Fibroblast of upper back skin (primary cell): ENCODE measurements at regions not wholly inside any gene's neighbourhood (a gene's known extent, or its start where the extent isn't known, plus 50 kb on each side); places are given as distances from the start of the nearest gene placed in this dataset.

Source experiments
- DNase-seq: peaks from one replicate; pipeline ENCODE4 v3.0.0-alpha.2; 2013

DNA sequence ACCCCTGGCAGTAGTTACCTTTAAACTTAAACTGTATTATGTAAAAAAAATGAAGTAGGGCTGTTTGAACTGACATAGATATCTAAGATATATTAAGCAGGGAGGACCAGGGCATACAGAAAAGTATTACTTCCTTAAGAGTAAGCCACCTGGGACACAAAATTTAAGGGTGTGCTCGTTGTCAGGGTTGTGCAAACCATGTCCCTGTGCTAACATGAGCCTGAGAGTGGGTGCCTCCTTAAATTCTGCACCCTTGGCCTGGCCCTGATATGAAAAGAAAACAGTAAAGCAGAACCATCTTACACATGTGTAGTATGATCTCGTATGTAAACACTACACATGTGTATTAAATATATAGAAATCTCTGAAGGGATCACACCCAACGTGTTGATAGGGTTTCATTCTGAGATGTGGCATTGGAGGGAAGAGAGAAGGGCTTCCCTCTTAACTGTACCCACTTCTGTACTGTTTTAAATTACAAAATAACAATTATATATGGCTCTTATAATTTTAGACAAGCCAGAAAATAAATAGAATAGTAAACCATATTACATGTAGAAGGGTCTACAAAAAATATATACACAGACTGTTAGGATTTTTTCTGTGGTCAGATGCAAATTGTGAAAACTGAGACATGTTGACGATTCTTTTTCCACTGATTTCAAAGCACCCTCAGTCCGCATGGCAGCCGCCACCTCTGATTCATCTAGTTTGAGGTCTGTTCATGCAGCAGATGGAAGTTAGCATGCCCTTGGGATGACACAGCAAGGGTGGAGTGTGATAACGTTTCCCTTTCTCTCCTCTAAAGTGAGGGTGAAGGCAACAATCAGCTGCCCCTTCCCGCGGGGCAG is 400.8 kb upstream of the PROK2 start:
- DNase-seq, result peak; percentile 83

DNA sequence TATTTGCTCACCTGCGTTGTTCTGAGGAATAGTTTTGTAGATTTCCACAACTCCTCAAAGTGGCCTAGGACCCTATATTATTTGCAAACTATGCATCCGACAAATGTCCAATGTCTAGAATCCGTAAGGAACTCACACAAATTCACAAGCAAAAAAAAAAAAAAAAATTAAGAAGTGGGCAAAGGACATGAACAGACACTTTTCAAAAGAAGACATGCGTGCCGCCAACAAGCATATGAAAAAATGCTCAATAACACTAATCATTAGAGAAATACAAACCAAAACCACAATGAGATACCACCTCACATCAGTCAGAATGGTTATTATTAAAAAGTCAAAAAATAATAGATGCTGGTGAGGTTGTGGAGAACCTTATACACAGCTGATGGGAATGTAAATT is 398.5 kb upstream of the PROK2 start:
- no peak for DNase-seq

DNA sequence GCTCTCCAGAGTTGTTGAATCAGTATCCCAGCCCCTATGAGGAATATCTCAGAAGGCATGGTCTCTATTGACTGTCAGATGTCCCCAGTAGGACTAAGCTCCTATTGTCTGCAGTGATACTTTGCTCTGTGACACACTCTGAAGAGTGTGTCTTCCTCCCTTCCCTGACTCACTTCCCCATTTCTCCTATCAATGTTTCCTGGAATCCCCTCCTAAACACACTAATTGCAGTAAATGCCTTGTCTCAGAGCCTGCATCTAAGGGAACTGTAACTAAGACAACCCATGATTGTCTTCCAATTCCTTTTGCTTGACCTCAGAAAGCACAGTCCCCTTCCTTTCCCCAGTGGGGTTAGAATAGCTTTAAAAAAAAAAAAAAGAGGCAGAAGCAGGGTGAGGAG is 397.3 kb upstream of the PROK2 start:
- no peak for DNase-seq

DNA sequence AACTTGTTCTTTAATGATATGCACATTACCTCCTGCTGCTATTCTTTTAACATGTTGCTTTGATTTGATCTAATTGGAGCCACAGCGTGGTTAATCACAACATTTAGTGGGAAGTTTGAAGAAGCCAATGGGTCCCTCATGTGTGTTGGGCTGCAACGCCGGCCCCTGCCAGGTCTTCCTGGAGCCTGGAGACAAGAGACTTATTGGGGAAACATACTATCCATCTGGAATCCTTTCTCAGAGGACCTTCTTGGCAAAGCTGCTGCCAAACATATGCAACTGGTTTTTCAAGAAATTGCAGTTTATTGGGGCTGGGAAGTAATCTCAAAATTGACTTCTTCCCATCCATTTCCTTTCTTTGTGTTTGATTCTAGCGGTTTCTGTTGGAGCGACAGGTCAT is 396.3 kb upstream of the PROK2 start:
- peak; percentile 31 for DNase-seq

DNA sequence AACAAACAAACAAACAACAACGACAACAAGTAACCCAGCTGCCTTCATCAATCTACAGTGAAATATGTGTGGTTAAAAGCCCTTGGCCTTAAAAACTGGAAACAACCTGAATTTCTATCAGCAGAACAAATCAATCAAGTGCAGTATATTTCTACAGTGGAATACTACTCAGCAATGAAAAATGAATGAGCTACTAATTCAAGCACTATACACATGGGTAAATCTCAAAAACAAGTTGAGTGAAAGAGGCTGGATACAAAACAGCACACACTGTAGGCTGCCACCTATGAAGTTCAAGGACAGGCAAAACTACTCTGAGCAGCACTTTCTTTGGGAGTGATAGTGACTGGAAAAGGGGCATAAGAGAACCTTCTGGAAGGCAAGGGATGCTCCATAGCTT is 395.5 kb upstream of the PROK2 start:
- DNase-seq, result no peak

DNA sequence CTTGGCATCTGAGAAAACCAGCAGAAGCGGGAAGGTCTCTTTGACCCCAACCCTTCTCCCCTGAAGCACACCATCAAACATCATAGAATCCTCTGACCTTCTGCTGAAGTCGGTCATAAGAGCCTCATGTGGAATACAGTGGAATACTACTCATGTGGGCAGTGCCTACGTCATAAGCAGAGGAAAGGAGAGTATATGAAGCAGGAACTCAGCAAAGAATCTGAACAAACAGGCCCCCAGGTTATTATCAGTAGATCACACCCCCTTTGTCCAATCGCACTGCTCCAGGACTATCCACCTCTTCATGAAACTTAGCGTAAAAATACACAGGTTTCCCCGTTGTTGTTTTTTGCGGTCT is 394.1 kb upstream of the PROK2 start:
- no peak for DNase-seq

DNA sequence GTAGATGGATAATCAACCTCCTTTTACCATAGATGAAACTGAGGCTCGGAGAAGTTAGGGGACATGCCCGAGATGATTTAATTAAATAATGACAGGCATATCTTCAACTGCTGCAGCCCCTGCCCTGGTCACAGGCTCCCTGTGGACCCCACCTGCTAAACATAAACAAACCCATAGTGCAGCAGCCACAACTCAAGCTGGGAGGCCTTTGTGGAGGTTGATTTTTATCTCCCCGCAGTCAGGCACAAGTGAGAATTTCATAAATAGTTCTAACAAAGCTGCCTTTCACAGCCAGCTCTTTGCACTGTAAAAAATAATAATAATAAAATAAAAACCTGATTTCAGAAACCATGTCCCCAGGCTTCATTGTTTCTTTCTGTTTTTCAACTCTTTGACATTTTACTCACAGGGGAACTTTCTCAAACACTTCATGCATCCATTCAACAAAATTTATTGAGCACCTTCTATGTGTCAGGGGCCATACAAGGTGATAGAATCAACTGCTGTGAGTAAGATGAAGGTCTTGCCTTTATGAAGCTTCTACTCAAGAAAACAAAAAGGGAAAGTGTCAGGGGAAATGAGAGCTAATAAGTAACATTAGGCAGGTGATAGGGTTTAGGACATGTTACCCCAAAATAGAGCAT is 393.6 kb upstream of the PROK2 start:
- no peak for DNase-seq

DNA sequence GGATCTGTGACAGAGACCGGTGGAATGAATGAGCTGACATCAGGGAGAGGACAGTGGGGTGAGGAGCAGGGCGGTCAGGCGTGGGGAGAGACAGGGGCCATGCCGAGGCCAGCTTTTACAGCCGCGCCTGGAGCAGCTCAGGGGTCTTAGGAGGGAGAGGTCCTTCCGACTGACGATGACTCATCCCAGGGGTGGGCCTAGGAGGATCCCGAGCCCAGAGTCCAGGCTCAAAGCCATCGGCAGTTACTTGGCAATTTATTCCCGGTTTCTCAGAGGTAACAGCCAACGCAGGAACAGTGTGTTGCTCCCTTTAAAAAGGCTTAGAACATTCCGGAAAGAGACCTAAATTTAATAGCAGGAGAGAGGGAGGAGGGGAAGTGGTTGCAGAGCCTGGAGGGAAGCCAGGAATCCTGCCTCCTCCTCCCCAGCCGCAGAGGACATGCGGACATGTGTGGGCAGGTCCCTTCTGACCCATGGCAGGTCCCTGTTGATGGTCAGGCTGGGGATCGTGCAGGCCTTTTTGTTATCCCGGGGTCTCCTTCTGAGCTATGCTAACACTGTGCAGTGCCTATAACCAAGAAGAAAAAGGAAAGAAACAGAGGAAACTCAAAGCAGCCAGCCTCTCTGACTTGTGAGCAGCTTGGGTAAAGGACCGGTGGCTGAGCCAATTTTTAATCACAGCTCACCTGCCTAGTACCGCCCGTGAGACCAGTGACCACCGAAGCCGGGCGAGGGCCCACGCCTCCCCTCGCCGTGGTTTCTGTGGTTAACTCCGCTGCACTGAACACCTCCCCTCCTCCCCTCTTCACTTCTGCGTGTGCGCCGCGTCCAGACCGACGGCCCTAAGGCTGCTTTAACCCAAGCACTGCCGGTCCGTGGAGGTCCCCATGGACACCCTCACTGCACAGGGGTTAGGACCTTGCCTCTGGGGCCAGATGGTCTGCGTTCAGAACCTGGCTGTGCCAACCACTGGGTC is 392.4 kb upstream of the PROK2 start:
- peak; percentile 57 for DNase-seq

DNA sequence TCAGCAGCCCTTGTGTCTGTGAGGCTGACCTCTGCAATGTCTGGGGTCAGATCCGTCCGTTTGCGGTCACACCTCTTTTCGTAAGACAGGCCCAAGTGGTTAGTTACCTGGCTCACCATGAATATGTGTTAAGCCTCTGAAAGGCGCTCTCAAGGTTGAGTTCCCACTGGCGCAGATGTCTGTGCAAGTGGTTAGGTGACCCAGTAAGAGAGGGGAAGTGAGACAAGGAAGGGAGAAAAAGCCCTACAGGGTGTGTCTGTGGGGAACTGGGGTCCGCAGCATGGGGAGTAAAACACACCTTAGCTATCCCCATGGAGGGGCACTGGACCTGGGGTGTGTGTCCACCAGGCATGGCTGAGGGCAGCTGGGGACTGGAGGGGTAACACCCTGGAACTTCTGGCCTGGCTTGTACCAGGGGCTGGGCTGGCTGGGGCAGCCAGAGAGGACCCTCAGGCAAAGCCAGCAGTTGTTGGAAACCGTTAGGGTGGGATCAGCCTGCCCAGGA is 391.6 kb upstream of the PROK2 start:
- DNase-seq, result no peak

DNA sequence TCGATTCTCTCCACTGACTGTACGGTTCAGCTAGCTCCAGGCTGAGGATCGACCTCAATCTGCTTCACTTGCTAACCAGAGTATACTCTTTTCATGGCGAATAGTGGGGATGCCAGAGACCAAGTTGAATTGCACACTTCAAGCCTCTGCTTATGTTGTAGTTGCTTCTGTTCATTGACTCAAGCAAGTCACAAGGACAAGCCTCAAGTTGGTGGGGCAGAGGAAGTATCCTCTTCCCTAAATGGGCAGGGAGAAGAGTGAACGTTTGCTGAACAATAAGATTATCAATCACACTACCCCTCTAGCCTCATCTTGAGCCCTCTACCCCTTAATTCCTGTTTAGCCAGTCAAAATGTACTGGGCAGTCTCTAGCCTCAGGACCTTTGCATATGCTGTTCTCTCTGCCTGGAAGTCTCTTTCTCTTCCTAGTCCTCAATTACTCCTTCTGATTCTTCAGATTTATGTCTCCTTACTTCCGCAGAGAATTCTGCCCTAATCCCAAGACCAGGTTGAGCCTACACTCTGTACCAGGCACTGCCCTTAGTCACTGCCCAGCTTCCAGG is 390.4 kb upstream of the PROK2 start:
- no peak for DNase-seq

DNA sequence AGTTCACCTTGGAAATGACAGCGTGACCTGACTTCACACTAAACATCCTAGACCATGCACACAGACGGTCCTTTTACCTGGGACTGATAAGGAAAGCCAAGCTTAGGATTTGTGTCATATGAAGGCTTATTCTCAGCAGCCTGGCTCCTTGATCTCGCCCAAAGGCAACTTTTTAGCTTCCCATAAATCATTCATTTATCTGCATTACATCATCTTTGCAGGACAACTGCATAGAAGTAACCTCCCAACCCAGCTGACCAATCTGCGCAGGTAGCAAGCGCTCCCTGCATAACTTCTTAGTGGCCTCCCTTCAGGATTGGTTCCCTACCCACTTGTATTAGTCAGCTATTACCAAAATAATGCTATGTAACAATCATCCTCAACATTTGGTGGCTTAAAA is 389.9 kb upstream of the PROK2 start:
- no peak for DNase-seq

DNA sequence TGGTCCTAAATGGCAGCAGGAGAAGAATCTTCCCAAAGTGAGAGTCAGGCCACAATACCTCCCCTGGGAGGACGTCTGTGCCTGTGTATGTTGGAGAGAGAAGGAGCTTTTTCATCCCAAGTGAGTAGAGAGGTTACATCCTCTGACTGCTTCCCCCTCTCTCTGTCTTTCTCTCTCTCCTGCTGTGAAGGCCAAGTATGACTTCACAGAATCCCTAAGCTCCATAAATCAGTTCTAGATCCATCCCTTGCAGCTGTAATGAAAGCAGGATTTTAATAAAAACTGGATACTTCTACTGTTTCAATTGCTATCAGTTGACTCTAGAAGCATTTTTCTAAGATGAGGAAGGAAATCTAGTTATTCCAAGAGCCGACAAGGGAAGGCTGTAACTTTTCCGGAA is 389.1 kb upstream of the PROK2 start:
- DNase-seq, result peak; percentile 68

DNA sequence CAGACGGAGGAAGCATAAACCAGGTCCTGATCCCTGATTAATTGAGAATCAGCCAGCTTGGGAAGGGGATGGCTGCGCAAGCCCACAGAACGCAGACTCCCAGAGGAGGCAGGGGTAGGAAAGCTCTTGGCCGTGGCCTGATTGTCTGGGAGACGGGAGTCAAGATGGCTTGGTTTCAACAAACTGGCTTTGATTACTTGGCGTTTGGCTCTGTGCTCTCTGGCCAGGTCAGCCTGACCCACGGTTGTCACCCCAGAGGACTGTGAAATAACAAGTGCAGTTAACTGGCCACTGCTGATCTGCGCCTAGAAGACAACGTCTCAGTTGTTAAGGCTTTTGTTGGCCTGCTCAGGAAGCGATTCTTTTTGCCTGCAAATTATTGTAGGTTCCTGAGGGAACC is 387.0 kb upstream of the PROK2 start:
- DNase-seq, result no peak

DNA sequence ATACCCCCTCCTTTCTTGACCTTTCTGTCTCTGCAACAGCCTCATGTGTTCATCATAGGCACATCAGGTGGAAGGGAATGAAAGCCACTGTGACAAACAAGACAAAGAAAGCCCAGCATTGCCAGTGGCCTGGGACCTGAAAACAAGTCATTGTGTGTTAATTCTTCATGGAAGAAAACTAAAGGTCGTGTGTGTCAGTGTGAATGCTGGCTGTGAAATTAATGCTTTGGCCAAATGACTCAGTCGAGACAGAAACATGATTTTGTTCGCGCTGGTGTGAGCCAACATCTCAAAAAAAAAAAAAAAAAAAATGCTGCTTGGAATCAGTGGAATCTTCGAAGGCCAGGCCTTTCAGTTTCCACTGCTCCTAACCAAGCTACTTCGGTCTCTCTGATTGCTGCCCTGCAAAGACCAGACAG is 386.5 kb upstream of the PROK2 start:
- DNase-seq, result no peak

DNA sequence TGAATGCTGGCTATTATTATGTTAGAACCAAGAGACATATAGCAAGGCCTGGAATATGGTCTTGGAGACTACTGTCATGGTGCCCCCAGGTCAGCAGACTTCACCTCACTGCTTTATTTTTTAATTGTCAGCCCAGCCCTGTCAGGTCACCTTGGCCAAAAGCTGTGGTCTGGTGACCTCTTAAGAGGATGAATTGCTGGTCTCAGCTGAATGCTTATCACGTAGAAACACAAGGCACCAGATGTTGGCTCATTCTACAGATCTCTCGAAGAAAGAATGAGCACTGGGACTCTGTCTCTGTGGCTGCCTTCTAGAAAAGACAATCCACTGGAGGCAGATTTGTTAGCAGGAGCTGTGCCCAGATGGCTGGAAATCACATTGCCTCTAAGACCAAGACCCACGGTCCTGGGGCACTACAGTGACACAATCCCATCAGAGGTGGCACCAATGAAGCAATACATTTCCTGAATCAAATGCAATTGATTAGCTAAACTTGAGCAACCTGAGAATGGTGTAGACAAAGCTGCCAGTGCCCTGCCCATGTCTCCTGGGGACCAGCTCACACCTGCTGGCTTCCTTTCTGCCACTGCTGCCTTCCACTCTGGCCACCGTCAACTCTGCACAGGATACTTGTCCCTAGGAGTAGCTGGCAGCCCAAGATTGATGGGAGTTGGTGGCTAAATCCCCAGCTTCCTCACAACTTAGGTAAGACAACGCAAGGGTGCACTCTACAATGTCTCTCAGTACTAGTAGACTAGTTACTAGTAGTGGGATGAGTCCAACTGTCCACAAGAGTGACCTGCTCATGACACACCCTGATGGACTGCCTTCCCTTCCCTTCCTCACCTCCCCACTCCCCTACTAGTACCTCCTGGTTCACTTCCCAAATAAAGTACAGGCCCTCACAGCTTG is 384.9 kb upstream of the PROK2 start:
- DNase-seq, result no peak

DNA sequence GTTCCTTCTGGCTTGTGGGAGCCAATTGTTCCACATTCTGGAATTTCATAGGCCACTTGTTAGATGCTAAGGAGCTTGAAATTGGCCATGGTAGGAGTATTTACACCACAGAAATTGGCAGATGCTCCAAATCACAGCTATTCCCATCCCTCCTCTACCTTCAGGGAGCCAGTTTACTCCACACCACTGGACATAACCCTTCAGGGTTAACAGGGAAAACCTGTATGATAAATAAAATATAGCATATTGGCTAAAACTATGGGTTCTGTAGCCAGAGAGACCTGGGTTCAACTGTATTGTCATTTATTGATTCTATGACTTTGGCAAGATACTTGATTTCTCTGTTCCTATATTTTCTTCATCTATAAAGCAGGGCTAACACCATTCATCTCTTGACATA is 384.2 kb upstream of the PROK2 start:
- no peak for DNase-seq

DNA sequence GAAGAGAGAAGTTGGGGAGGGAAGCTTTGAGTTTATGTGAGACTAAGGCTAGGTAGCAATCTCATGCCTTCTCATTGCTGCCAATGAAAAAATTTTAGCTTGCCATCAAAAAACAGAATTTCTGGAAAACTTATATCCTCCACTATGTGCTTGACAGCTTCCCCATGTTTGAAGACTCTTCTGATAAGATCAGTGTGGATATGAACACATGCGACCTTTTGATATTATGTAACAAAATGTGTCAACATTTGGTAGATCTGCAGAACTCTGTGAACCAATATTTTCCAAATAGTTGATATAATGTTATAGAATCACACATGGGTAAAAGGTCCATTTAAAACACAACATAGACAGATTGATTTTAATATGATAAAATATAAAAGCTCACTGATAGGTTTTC is 380.9 kb upstream of the PROK2 start:
- no peak for DNase-seq

DNA sequence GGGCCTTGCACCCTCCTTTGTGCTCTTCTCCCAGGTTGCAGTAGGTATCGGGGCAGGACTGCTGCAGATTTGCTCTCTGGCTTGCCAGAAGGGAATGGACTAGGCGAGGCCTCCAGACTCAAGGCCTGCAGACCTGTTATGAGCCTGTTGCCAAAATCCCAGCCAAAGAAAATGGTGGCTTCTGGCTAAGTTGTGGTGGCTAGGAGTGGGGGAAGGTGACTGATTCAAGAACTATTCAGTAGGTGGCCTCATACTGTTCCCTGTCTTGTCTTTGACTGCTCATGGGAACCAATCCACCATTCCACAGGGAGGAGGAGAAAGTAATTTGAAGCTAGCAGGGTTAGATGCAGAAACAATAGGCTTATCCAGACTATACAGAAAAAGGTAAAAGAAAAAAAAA is 380.4 kb upstream of the PROK2 start:
- peak; percentile 47 for DNase-seq

DNA sequence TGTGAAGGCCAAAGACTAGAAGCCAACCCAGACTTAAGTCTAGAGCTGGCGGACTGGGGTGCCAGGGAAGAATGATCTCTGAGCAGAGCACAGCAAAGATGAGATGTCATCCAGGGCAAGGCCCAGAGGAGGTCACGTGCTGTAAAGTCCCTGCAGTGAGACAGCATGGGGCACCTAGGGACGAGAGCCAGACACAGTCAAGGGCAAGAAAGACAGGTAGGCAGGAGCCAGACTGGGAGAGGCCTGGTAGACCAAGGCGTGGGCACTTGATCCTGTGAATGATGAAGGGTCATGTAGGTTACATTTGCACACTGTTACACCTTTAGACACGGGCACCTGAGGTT is 379.7 kb upstream of the PROK2 start:
- no peak for DNase-seq

DNA sequence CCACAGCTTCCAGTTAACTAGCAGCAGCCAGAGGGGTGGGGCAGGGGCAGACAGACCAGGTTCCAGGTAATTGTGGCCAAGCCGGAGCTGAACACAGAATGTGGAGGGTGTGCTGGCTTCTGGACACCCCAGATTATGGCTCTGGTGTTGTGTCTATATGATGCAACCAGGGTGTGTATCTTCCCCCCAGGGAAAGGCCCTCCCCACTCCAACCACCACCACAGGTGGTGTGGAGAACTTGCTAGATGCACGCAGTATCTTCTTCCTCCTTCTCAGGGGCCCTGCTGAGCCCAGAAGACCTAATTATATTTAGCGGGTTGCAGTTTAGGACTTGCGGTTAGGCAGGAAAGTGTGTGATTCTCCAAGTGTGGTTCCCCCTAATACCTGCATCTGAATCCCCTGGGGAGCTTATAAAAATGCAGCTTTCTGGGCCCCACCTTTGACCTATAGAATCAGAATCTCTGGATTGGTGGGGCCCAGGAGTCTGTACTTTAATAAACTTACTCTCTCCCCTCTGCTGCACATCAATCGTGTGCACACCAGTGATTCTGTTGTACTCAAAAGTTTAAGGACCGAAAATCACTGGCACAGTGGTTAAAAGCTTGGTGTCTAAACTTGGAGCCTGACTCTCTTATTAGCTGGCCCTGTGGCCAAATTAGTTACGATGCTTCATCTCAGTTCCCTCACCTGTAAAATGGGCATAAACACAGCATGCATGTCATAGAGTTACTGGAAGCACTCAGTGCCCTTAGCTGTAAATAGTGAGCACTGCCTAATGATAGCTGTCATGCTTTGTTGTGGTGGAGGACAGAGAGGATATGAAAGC is 379.1 kb upstream of the PROK2 start:
- no peak for DNase-seq

DNA sequence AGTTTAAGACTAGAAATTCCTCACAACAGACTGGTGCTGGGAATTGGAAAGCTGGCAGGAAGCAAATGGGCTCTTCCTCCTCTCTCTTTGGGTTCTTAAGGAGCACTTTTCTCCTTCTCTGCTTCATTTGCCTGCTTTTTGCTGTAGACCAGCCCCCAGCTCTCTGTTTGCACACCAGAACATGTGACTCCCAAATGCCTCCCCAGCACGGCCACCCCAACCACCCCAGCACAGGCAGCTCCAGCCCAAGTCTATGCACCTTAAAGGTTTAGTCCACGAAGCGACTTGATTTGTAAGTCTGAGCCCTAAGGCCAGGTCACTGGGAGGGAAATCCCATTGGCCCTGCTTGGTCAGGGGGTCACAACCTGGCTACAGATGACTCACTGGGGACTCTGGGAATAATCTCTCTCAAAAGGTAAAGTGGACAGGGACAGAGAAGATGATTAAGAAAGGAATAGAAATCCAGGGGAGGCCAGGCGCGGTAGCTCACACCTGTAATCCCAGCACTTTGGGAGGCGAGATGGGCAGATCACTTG is 377.8 kb upstream of the PROK2 start:
- no peak for DNase-seq
